ENCODE measurements at regions not wholly inside any gene's neighbourhood (a gene's known extent, or its start where the extent isn't known, plus 50 kb on each side); places are given as distances from the start of the nearest gene placed in this dataset.
"Not testable (repeated sequence)": the region's sequence is repeated elsewhere in the genome, so short reads cannot be mapped to it uniquely, and the experiment has no call there.

- DNase-seq (ENCODE audit: low read depth) = not testable (repeated sequence)
These were observed 94.6 kb upstream of the ABCA1 start for GRCh38 chr9:105022545-105022944.

GRCh38 chr9:105023788-105024187, 95.8 kb upstream of the ABCA1 start:
- DNase-seq (ENCODE audit: low read depth) = no peak

- DNase-seq (ENCODE audit: low read depth) = no peak
These were observed 96.6 kb upstream of the ABCA1 start for GRCh38 chr9:105024529-105024928.

DNA sequence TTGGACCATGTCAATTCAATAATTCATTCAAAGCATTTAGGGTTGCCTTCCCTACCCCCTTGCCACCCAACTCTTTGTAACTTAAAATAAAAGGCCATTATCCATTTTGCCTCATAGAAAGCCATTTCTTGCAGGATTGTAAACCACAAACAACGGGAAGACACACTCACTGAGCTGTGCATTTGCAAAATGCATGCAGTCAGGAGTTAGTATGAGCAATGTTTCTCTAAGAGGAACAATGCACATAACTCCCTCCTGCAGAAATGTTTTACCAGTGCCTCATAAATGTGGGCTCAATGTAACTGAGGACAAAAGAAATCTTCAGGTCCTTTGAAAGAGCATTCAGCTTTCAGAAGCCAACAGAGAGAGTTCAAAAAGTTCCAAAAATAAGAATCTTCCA, 98.5 kb upstream of the ABCA1 start:
- no peak for DNase-seq (ENCODE audit: low read depth)

GRCh38 chr9:105027084-105027483, 99.1 kb upstream of the ABCA1 start:
- DNase-seq (ENCODE audit: low read depth) = no peak

DNA sequence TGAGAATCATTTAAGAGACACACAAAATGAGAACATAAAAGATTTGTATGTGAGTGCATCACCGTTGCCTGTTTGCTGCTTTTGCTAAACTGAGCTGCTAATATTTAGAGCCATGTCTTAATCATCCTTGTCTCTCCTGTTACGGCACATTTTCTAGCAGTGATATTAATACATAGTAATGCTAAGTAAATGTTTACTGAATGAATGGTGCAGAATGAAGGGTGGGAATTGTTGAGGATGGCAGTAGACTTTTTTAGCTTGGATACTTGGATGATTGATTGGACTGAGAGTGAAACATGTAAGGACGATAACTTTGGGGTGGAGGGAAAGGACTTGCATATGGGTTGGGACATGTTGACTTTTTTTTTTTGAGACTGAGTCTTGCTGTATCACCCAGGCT, 102.3 kb upstream of the ABCA1 start:
- no peak for DNase-seq (ENCODE audit: low read depth)

DNA sequence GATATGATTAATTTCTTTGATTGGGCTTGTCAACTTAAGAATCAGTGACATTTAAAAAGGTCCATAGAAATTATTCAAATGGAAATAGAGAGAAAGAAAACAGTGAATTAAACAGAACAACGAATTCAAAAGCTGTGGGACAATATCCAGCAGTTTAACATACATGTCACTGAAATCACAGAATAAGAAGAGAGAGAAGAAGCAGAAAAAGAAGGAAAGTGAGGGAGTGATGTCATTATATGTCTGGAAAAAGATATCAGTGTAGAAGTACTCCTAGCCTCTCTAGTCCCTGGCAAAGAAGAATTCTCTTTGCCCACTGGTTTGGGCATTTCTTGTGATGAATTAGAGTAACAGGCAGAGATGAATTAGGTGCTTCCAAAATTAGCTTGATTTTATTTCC, 109.2 kb upstream of the ABCA1 start:
- DNase-seq (ENCODE audit: low read depth) = no peak

GRCh38 chr9:105038051-105038450, 110.1 kb upstream of the ABCA1 start:
- no peak for DNase-seq (ENCODE audit: low read depth)

- no peak for DNase-seq (ENCODE audit: low read depth)
These were observed 111.3 kb upstream of the ABCA1 start for GRCh38 chr9:105039175-105039799.

GRCh38 chr9:105043370-105043936, 115.5 kb upstream of the ABCA1 start:
- DNase-seq (ENCODE audit: low read depth) = no peak

GRCh38 chr9:105044518-105044917, 116.6 kb upstream of the ABCA1 start:
- no peak for DNase-seq (ENCODE audit: low read depth)

DNA sequence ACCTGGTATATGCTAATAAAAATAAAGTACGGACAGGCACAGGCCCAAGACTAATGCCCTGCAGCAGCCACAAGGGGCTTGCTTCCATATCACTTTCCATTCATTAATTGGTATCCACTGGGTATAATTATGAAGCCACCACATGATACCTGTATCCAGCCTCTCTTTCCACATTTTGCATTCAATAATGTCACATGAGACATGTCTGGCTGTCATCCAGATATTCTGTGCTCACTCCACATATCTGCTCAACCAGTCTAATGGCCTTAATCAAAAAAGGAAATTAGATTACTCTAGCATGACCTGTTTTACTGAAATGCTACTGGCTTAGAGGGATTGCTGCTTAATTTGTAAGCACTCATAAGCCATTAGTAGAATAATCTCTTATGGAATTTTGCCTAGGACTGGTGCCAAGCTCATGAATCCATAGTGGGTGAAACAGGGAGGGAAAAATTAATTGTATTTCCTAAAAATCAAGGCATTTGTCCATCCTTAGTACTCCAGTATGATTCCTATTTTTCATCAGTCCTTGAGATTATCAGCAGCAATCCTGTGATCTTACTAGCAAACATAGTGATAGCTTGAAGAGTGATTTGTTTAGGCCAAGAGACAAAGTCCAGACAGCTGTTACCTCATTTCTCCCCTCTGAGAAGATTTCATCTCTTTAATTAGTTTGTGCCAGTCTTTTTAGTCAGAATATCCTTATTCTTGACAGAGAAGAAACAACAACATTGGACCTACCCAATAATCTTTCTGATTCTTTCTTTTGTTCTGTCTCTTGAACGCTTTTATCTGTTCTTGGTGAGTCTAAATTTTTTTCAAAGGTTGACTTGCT, 119.2 kb upstream of the ABCA1 start:
- DNase-seq (ENCODE audit: low read depth) = no peak

GRCh38 chr9:105047742-105048041, 119.7 kb upstream of the ABCA1 start:
- no peak for DNase-seq (ENCODE audit: low read depth)

DNA sequence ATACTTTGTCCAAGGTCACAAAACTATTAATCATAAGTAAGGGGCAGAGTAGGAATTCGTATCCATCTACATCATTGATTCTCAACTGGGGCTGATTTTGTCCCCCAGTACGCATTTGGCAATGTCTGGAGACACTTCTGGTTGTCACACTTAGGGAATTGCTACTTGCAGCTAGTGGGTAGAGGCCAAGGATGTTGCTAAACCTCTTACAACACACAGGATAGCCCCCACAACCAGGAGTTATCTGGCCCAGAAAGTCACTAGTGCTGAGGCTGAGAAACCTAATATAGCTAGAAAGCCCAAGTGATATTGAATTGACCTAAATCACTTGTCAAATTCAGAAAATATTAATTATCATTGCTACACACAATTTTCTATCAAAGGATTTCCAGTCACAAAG, 120.4 kb upstream of the ABCA1 start:
- no peak for DNase-seq (ENCODE audit: low read depth)

DNA sequence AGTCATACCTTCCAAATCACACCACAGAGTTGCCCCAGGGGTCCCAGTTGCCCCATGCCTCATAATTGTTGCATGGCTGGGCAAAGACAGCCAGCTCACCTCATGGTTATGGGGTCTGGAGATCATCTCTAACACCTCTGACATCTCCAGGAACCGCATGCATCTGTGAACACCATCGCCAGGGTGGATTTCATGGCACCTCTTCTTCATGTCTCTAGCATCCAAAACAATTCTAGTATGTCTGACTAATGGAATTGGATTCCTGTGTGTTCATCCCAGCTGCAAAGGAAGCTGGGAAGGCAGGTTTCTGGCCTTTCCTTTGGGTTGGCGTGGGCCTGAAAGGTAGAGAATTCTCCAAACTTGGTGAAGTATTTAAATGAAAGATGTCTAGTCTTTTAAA, 122.3 kb upstream of the ABCA1 start:
- no peak for DNase-seq (ENCODE audit: low read depth)

DNA sequence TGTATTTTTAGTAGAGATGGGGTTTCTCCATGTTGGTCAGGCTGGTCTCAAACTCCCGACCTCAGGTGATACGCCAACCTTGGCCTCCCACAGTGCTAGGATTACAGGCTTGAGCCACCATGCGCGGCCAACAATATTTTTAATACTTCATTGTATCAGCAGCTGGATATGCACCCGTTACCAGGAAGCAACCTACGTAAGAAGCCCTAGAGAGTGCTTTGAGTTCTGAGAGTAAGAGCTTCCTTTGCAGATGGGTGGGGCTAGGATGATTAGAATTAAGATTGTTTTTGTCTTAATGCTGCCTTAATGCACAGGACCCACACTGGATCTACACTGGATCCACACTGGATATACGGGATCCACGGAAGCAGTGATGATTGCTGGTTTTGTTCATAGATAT, 123.9 kb upstream of the ABCA1 start:
- no peak for DNase-seq (ENCODE audit: low read depth)

- DNase-seq (ENCODE audit: low read depth) = no peak
These were observed 124.4 kb upstream of the ABCA1 start for GRCh38 chr9:105052346-105052745.

DNA sequence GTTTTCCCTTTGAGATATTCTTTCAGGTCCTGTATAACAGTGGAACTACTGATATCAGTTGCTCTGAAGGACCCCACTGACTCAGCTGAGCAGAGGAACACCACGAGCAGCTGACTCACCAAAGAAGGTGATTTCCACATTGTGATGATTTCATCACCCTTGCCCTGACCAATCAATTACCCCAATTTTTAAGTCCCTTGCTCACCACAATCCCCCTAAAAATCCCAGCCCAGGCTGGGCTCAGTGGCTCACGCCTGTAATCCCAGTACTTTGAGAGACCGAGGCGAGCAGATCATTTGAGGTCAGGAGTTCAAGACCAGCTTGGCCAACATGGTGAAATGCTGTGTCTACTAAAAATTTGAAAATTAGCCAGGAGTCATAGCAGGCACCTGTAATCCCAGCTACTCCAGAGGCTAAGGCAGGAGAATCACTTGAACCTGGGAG, 125.3 kb upstream of the ABCA1 start:
- no peak for DNase-seq (ENCODE audit: low read depth)

DNA sequence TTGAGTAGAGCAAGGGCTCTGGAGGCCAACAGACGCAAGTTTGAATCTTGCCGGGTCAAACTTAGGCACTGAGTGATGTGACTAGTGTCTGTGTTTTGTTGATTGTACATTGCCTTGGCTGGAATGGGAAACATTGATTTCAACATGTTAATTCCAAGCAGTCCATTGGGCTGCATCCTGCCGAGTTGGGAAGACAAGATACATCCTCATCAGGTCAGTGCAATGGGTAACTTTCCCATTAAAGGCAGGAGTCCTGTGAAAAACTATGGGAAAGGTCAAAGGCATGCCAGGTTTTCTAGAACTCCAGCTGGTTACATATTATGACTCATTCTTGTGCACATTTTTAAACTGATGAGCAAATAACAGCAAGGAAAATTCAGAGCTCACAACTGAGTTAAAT, 126.5 kb upstream of the ABCA1 start:
- no peak for DNase-seq (ENCODE audit: low read depth)

DNA sequence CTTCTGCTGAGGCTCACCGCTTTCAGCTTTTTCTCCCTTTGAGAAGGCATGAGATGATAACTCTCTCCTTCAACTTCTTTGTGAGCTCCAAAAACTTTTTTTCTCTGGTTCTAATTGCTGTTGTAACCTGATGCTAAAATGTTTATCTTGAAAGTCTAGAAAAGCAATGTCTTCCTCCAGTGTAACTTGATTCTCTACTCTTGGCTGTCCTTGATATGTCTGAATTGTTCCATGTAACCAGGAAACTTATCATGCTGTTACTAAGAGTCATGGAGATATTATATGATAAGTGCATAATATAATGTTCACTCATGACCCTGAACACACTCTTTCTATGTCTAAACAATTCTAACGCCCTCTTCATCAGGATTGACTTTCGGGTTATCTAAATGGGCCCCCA, 128.0 kb upstream of the ABCA1 start:
- no peak for DNase-seq (ENCODE audit: low read depth)

DNA sequence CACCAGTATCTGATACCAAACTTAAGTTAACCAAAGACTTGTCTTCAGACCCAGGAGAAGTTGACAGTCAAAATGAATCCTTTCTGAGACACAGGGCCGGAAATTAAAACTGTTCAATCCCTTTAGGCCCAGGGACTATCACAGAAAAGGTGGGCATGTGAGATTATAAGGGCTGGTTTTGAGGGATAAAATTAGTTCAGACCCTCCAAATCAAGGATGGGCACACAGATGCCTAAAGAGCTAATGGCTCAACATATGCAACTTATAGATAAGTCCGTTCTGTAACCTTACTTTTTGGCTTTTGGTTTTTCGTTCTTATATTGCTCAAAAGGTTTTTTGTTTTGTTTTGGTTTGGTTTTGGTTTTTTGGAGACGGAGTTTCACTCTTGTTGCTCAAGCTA, 129.6 kb upstream of the ABCA1 start:
- DNase-seq (ENCODE audit: low read depth) = no peak

DNA sequence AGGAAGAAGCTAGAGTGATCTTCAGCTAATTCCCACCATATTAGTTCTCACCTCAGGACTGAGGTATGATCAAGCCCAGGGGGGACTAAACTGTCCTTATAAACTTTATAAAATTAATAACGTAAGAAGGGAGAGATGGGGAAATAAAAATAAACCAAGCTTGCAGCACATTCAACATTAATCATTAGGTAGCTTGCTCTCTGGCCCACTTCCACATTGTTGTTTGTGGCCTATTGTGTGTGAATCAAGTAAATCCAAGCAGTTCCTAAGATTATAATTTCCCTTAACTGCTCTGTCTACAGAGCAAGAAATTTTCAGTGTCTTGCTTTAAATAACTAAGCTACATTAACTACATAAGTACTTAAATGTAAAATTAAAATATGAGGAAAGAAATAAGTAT, 131.3 kb upstream of the ABCA1 start:
- no peak for DNase-seq (ENCODE audit: low read depth)

DNA sequence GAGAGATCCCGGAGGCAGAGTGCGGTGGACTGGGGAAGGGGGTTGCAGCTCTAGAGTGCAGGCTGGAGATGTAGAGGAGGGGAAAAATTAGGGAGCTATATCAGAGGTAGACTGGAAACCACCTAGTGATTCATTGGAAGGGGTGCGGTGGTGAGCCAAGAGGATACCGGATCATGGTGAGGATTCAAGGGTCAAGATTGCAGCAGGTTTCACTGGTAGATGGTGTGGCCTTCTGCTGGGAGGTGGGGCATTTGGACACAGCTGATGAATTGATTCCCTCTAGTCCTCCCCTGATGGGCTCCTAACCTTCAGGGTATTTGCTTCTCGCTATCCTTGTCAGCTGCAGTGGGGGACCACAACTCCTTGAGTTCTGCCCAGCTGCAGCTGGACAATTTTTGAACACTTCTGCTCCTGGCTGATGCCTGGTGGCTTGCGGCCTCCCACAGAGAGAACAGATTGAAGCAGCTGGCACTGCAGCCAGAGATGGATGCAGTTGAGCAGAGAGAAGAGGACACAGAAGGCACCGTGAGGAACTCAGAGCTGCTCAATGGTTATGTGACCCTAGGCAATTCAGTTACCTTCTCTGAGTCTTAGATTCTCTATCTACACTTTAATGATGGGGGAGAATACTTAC, 134.4 kb upstream of the ABCA1 start:
- no peak for DNase-seq (ENCODE audit: low read depth)

All from forelimb muscle (tissue), 1 donor.